K562 (cell line): ENCODE measurements at regions not wholly inside any gene's neighbourhood (a gene's known extent, or its start where the extent isn't known, plus 50 kb on each side); places are given as distances from the start of the nearest gene placed in this dataset.
A peak's percentile ranks its signal among the peaks of the same experiment; 100 is the strongest.

ENCODE experiments used
- E2F4 ChIP-seq: sonication (generic); formaldehyde crosslinking; IDR thresholded peaks from 2 replicates; pipeline ENCODE4 v1.8.0; 2022; ENCODE audit warnings: mild to moderate bottlenecking, low read depth, missing genetic modification reagents
- EHMT2 ChIP-seq: fragments of 450-650 bp; IDR thresholded peaks from 2 replicates; pipeline ENCODE4 v1.6.1; 2018; ENCODE audit warnings: antibody characterized with exemption
- JUND ChIP-seq, 2 experiments: IDR thresholded peaks; 2 replicates in 1 of 2; 3 replicates in 1 of 2; pipeline ENCODE4 v1.6.1; 2011; ENCODE audit warnings: borderline replicate concordance in 2 of 2, low read depth in 2 of 2, low read length in 2 of 2, improper control_type of control experiment in 1 of 2, missing biosample characterization in 1 of 2, missing genetic modification characterization in 1 of 2, missing genetic modification reagents in 1 of 2
- NFIC ChIP-seq: fragments of 450-650 bp; IDR thresholded peaks from 2 replicates; pipeline ENCODE4 v1.6.1; 2017; ENCODE audit warnings: mild to moderate bottlenecking, inconsistent platforms
- SPI1 ChIP-seq: IDR thresholded peaks from 2 replicates; pipeline ENCODE4 v1.6.1; 2011; ENCODE audit warnings: low read depth, low read length, control low read depth, borderline replicate concordance
- SRF ChIP-seq, 2 experiments: fragments of 250-450, 450-650 bp in 1 of 2; sonication (Bioruptor Pico) in 1 of 2; sonication (generic) in 1 of 2; formaldehyde crosslinking; IDR thresholded peaks; 2 replicates each; pipeline versions ENCODE4 v1.5.0 to v1.5.1; 2020 to 2022; ENCODE audit warnings: mild to moderate bottlenecking in 1 of 2, missing genetic modification reagents in 1 of 2
- TOE1 ChIP-seq, 2 experiments: fragments of 450-650 bp in 1 of 2; sonication (generic) in 1 of 2; formaldehyde crosslinking in 1 of 2; IDR thresholded peaks; 2 replicates each; pipeline versions ENCODE4 v1.7.1 to v1.8.0; 2016 to 2022; ENCODE audit warnings: borderline replicate concordance in 2 of 2, mild to moderate bottlenecking in 2 of 2, antibody characterized with exemption in 1 of 2, inconsistent platforms in 1 of 2, low read depth in 1 of 2, missing genetic modification reagents in 1 of 2, moderate library complexity in 1 of 2
- ZNF583 ChIP-seq: fragments of 250-450 bp; sonication (Bioruptor Pico); IDR thresholded peaks from 2 replicates; pipeline ENCODE4 v1.4.0; 2020
- TF ChIP-seq, protein P1 (sequence below): fragments of 450-650 bp; IDR thresholded peaks from 2 replicates; pipeline ENCODE4 v1.6.1; 2017; ENCODE audit warnings: mild to moderate bottlenecking, moderate library complexity

DNA sequence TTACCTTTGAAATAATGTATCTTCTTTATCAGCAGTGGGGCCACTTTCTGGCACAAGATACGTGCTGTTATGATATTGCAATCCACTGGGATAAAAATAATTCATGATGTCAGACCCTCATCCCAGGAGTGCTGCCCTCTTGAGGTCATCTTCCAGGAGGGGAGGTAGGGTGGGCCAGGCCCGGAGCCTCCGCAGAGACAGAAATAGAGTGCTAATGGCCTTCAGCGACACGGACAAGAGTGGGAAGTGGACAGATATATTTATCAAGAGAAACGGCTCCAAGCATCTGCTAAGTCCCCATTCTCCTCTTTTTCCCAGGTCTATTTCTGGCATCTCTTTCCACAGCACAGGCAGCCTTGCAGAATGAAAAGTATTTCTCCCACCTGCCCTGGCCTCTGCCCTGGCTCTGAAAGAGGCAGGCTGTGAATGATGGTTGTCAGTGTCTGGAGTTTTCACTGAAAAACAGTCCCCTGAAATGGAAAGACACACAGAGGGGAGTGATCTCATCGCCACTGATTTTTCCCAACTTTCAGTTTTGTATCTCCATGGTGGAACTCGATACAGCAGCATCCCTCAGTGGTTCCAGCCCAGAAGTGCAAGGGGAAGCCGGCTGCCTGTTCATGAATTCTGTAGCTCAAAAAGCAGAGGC is 251.7 kb upstream of the MYO3A start:
- TF ChIP-seq E2F4 (CRISPR knock-in tag) (no peak), ZNF583 (CRISPR knock-in tag) (no peak), JUND (IDR thresholded peaks at IDR 0.05; ENCODE audit: borderline replicate concordance, low read depth, low read length) (no peak; the same call in 1 of the 2 replicates), JUND (tag; IDR thresholded peaks at IDR 0.05; ENCODE audit: borderline replicate concordance, low read depth, low read length) (peak; percentile 65; the same call in 2 of the 3 replicates), NFIC (no peak), SRF (CRISPR knock-in tag; IDR thresholded peaks at IDR 0.05) (no peak), SPI1 (no peak), EHMT2 (no peak), TOE1 (IDR thresholded peaks at IDR 0.05; ENCODE audit: borderline replicate concordance) (no peak), TOE1 (CRISPR knock-in tag; IDR thresholded peaks at IDR 0.05; ENCODE audit: borderline replicate concordance, low read depth) (no peak)
- TF ChIP-seq, protein P1, sequence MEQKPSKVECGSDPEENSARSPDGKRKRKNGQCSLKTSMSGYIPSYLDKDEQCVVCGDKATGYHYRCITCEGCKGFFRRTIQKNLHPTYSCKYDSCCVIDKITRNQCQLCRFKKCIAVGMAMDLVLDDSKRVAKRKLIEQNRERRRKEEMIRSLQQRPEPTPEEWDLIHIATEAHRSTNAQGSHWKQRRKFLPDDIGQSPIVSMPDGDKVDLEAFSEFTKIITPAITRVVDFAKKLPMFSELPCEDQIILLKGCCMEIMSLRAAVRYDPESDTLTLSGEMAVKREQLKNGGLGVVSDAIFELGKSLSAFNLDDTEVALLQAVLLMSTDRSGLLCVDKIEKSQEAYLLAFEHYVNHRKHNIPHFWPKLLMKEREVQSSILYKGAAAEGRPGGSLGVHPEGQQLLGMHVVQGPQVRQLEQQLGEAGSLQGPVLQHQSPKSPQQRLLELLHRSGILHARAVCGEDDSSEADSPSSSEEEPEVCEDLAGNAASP, result no peak
